Peyer's patch (tissue), 4 donors: ENCODE measurements at regions not wholly inside any gene's neighbourhood (a gene's known extent, or its start where the extent isn't known, plus 50 kb on each side); places are given as distances from the start of the nearest gene placed in this dataset.

ENCODE experiments used
- CTCF ChIP-seq, 6 experiments: fragments of 450-650 bp in 4 of 6; fragments of 200-600 bp in 2 of 6; sonication (generic) in 1 of 6; IDR thresholded peaks; one replicate each; pipeline ENCODE4 v1.5.1; 2017 to 2019; ENCODE audit warnings: antibody characterized with exemption in 6 of 6, mild to moderate bottlenecking in 3 of 6, moderate library complexity in 1 of 6
- POLR2A ChIP-seq, 2 donors: fragments of 450-650 bp; IDR thresholded peaks; one replicate each; pipeline ENCODE4 v1.5.1; 2017; ENCODE audit warnings: antibody characterized with exemption in 2 of 2, mild to moderate bottlenecking in 2 of 2, moderate library complexity in 2 of 2

DNA sequence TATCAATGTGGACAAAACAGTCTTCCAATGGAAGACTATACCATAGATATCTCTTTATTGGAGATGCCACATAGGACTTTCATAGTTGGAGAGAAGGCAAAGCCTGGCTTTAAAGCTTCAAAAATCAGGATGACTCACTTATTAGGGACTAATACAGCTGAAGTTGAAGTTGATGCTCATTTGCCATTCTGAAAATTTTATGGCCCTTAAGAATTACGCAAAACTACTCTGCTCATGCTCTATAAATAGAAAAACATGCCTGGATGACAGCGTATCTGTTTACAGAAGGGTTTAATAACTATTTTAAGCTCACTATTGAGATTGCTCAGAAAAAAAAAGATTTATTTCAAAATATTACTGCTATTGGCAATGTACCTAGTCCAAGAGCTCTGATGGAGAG lies 155.5 kb upstream of the DST start:
- TF ChIP-seq CTCF (IDR thresholded peaks at IDR 0.05) (no peak), POLR2A (IDR thresholded peaks at IDR 0.05) (no peak)
